GM19397 (cell line): ENCODE measurements at regions not wholly inside any gene's neighbourhood (a gene's known extent, or its start where the extent isn't known, plus 50 kb on each side); places are given as distances from the start of the nearest gene placed in this dataset.

Experiments
- ATAC-seq: cut with Tn5 transposase; IDR thresholded peaks from one replicate; pipeline ENCODE4 v1.9.1; 2021; ENCODE audit warnings: mild to moderate bottlenecking, moderate library complexity; ENCODE audit not compliant: unreplicated experiment

GRCh38 chr4:141576585-141577110, 59.7 kb upstream of the IL15 start:
- no peak for ATAC-seq

- ATAC-seq: no peak
Observed at GRCh38 chr4:141578451-141578850, 57.9 kb upstream of the IL15 start.

- ATAC-seq: no peak
Observed at GRCh38 chr4:141580523-141580922, 55.9 kb upstream of the IL15 start.
